Muscle of leg (tissue), 3 donors: ENCODE measurements at regions not wholly inside any gene's neighbourhood (a gene's known extent, or its start where the extent isn't known, plus 50 kb on each side); places are given as distances from the start of the nearest gene placed in this dataset.

Experiments used
- DNase-seq: peaks from one replicate; pipeline ENCODE4 v3.0.0; 2013
- H3K27ac ChIP-seq: one replicate; pipeline ENCODE4 v1.5.1; 2013; ENCODE audit warnings: mild to moderate bottlenecking, low read length, control low read depth
- H3K27me3 ChIP-seq: one replicate; pipeline ENCODE4 v1.6.1; 2013; ENCODE audit warnings: low read length; ENCODE audit not compliant: control insufficient read depth, insufficient read depth
- H3K36me3 ChIP-seq: one replicate; pipeline ENCODE4 v1.6.1; 2013; ENCODE audit warnings: low read length; ENCODE audit not compliant: control insufficient read depth, insufficient read depth
- H3K4me1 ChIP-seq: one replicate; pipeline ENCODE4 v1.6.1; 2013; ENCODE audit warnings: low read length; ENCODE audit not compliant: control insufficient read depth, insufficient read depth
- H3K4me3 ChIP-seq: one replicate; pipeline ENCODE4 v1.5.1; 2013; ENCODE audit warnings: low read length, control low read depth
- H3K9me3 ChIP-seq: replicated peaks from 2 replicates; pipeline ENCODE4 v1.6.1; 2013; ENCODE audit warnings: low read depth, low read length; ENCODE audit not compliant: control insufficient read depth
- WGBS: methylation state at CpG from one replicate; pipeline ENCODE4 v1.1.5; 2013; ENCODE audit warnings: missing lambda C conversion rate; ENCODE audit not compliant: insufficient coverage; 5-methylcytosine and 5-hydroxymethylcytosine counted together

GRCh38 chr5:167658889-167659288, 632.6 kb upstream of the WWC1 start:
- H3K27ac ChIP-seq = no peak overlapping the region
- H3K27me3 ChIP-seq = no peaks in the 10 kb centered on the region
- H3K4me1 ChIP-seq = no peaks in the 10 kb centered on the region
- DNase-seq = no peak
- WGBS = no CpG with 5 or more reads among the region's 2 CpGs
- H3K36me3 ChIP-seq = no peaks in the 10 kb centered on the region
- no peaks in the 10 kb centered on the region for H3K9me3 ChIP-seq
- no peak overlapping the region for H3K4me3 ChIP-seq

- no peaks in the 10 kb centered on the region for H3K9me3 ChIP-seq
- H3K36me3 ChIP-seq = no peaks in the 10 kb centered on the region
- no peak overlapping the region for H3K4me3 ChIP-seq
- H3K4me1 ChIP-seq = no peaks in the 10 kb centered on the region
- H3K27me3 ChIP-seq = no peaks in the 10 kb centered on the region
- no peak for DNase-seq
- H3K27ac ChIP-seq = no peak overlapping the region
- 80% methylated on average over 3 of the region's 3 CpGs for WGBS
These were observed 629.8 kb upstream of the WWC1 start for GRCh38 chr5:167661605-167662004.

GRCh38 chr5:167664222-167664804, 627.1 kb upstream of the WWC1 start:
- H3K9me3 ChIP-seq = no peaks in the 10 kb centered on the region
- WGBS = no CpG with 5 or more reads among the region's 3 CpGs
- no peaks in the 10 kb centered on the region for H3K27me3 ChIP-seq
- H3K27ac ChIP-seq = no peak overlapping the region
- no peak for DNase-seq
- H3K4me1 ChIP-seq = no peaks in the 10 kb centered on the region
- no peaks in the 10 kb centered on the region for H3K36me3 ChIP-seq
- no peak overlapping the region for H3K4me3 ChIP-seq

- no peak overlapping the region for H3K4me3 ChIP-seq
- no peak overlapping the region for H3K27ac ChIP-seq
- no peaks in the 10 kb centered on the region for H3K27me3 ChIP-seq
- no peak for DNase-seq
- 73% methylated on average over 2 of the region's 5 CpGs for WGBS
- no peaks in the 10 kb centered on the region for H3K4me1 ChIP-seq
- no peaks in the 10 kb centered on the region for H3K9me3 ChIP-seq
- H3K36me3 ChIP-seq = no peaks in the 10 kb centered on the region
These were observed 625.5 kb upstream of the WWC1 start for GRCh38 chr5:167665841-167666375.

- no peak overlapping the region for H3K27ac ChIP-seq
- no peak for DNase-seq
- WGBS = 60% methylated on average over 1 of the region's 4 CpGs
- H3K9me3 ChIP-seq = no peaks in the 10 kb centered on the region
- no peaks in the 10 kb centered on the region for H3K4me1 ChIP-seq
- H3K4me3 ChIP-seq = no peak overlapping the region
- H3K27me3 ChIP-seq = no peaks in the 10 kb centered on the region
- H3K36me3 ChIP-seq = no peaks in the 10 kb centered on the region
These were observed 620.3 kb upstream of the WWC1 start for GRCh38 chr5:167671176-167671575.

- Histone ChIP-seq H3K27me3 (no peaks in the 10 kb centered on the region), H3K36me3 (no peaks in the 10 kb centered on the region), H3K27ac (no peak overlapping the region), H3K4me1 (no peaks in the 10 kb centered on the region), H3K9me3 (no peaks in the 10 kb centered on the region), H3K4me3 (no peak overlapping the region)
- WGBS = 53% methylated on average over 2 of the region's 2 CpGs
- no peak for DNase-seq
These were observed 617.5 kb upstream of the WWC1 start for GRCh38 chr5:167673942-167674341.

GRCh38 chr5:167678481-167678880, 613.0 kb upstream of the WWC1 start:
- no peaks in the 10 kb centered on the region for H3K27me3 ChIP-seq
- no peak for DNase-seq
- H3K4me1 ChIP-seq = no peaks in the 10 kb centered on the region
- no CpG with 5 or more reads among the region's 3 CpGs for WGBS
- no peak overlapping the region for H3K27ac ChIP-seq
- no peaks in the 10 kb centered on the region for H3K9me3 ChIP-seq
- H3K36me3 ChIP-seq = no peaks in the 10 kb centered on the region
- no peak overlapping the region for H3K4me3 ChIP-seq

GRCh38 chr5:167684251-167684650, 607.2 kb upstream of the WWC1 start:
- DNase-seq = no peak
- Histone ChIP-seq H3K4me3 (no peak overlapping the region), H3K4me1 (no peaks in the 10 kb centered on the region), H3K36me3 (no peaks in the 10 kb centered on the region), H3K9me3 (no peaks in the 10 kb centered on the region), H3K27me3 (no peaks in the 10 kb centered on the region), H3K27ac (no peak overlapping the region)
- 70% methylated on average over 2 of the region's 3 CpGs for WGBS

- H3K4me3 ChIP-seq = no peak overlapping the region
- no peaks in the 10 kb centered on the region for H3K4me1 ChIP-seq
- H3K27ac ChIP-seq = no peak overlapping the region
- H3K9me3 ChIP-seq = no peaks in the 10 kb centered on the region
- H3K36me3 ChIP-seq = no peaks in the 10 kb centered on the region
- H3K27me3 ChIP-seq = no peaks in the 10 kb centered on the region
- WGBS = 31% methylated on average over 6 of the region's 8 CpGs
- no peak for DNase-seq
These were observed 602.9 kb upstream of the WWC1 start for GRCh38 chr5:167688341-167689130.

GRCh38 chr5:167694325-167695147, 596.9 kb upstream of the WWC1 start:
- H3K9me3 ChIP-seq = no peaks in the 10 kb centered on the region
- DNase-seq = no peak
- no peaks in the 10 kb centered on the region for H3K36me3 ChIP-seq
- WGBS = no CpG with 5 or more reads among the region's 5 CpGs
- no peak overlapping the region for H3K4me3 ChIP-seq
- H3K27me3 ChIP-seq = no peaks in the 10 kb centered on the region
- no peak overlapping the region for H3K27ac ChIP-seq
- H3K4me1 ChIP-seq = no peaks in the 10 kb centered on the region
